ENCODE measurements at regions not wholly inside any gene's neighbourhood (a gene's known extent, or its start where the extent isn't known, plus 50 kb on each side); places are given as distances from the start of the nearest gene placed in this dataset.
A peak's percentile ranks its signal among the peaks of the same experiment; 100 is the strongest.
"Not testable (repeated sequence)": the region's sequence is repeated elsewhere in the genome, so short reads cannot be mapped to it uniquely, and the experiment has no call there.

- DNase-seq (ENCODE audit: low read depth, low spot score): no peak
Measured at GRCh38 chr7:69364813-69365643, 233.2 kb upstream of the AUTS2 start.

- DNase-seq (ENCODE audit: low read depth, low spot score): no peak
Measured at GRCh38 chr7:69365651-69366192, 232.6 kb upstream of the AUTS2 start.

- no peak for DNase-seq (ENCODE audit: low read depth, low spot score)
Measured at GRCh38 chr7:69367780-69368179, 230.5 kb upstream of the AUTS2 start.

- no peak for DNase-seq (ENCODE audit: low read depth, low spot score)
Measured at GRCh38 chr7:69373171-69374043, 224.9 kb upstream of the AUTS2 start.

- no peak for DNase-seq (ENCODE audit: low read depth, low spot score)
Measured at GRCh38 chr7:69374044-69374425, 224.2 kb upstream of the AUTS2 start.

GRCh38 chr7:69377191-69377590, 221.1 kb upstream of the AUTS2 start:
- DNase-seq (ENCODE audit: low read depth, low spot score): no peak

GRCh38 chr7:69388452-69389137, 209.7 kb upstream of the AUTS2 start:
- DNase-seq (ENCODE audit: low read depth, low spot score): no peak

GRCh38 chr7:69389216-69389615, 209.1 kb upstream of the AUTS2 start:
- no peak for DNase-seq (ENCODE audit: low read depth, low spot score)

GRCh38 chr7:69393912-69394311, 204.4 kb upstream of the AUTS2 start:
- DNase-seq (ENCODE audit: low read depth, low spot score): not testable (repeated sequence)

GRCh38 chr7:69395061-69395714, 203.1 kb upstream of the AUTS2 start:
- peak; percentile 64 for DNase-seq (ENCODE audit: low read depth, low spot score)

GRCh38 chr7:69398986-69399385, 199.3 kb upstream of the AUTS2 start:
- no peak for DNase-seq (ENCODE audit: low read depth, low spot score)

- no peak for DNase-seq (ENCODE audit: low read depth, low spot score)
Measured at GRCh38 chr7:69399401-69399800, 198.9 kb upstream of the AUTS2 start.

- no peak for DNase-seq (ENCODE audit: low read depth, low spot score)
Measured at GRCh38 chr7:69402696-69403095, 195.6 kb upstream of the AUTS2 start.

GRCh38 chr7:69403169-69403568, 195.1 kb upstream of the AUTS2 start:
- DNase-seq (ENCODE audit: low read depth, low spot score): no peak

GRCh38 chr7:69411018-69411417, 187.3 kb upstream of the AUTS2 start:
- DNase-seq (ENCODE audit: low read depth, low spot score): no peak

- DNase-seq (ENCODE audit: low read depth, low spot score): no peak
Measured at GRCh38 chr7:69411466-69411865, 186.8 kb upstream of the AUTS2 start.

GRCh38 chr7:69412331-69413146, 185.7 kb upstream of the AUTS2 start:
- DNase-seq (ENCODE audit: low read depth, low spot score): no peak

- DNase-seq (ENCODE audit: low read depth, low spot score): no peak
Measured at GRCh38 chr7:69414555-69414954, 183.7 kb upstream of the AUTS2 start.

GRCh38 chr7:69418869-69419670, 179.2 kb upstream of the AUTS2 start:
- no peak for DNase-seq (ENCODE audit: low read depth, low spot score)

- DNase-seq (ENCODE audit: low read depth, low spot score): no peak
Measured at GRCh38 chr7:69419934-69420333, 178.3 kb upstream of the AUTS2 start.
